Retina (tissue), 1 donor: ENCODE measurements at regions not wholly inside any gene's neighbourhood (a gene's known extent, or its start where the extent isn't known, plus 50 kb on each side); places are given as distances from the start of the nearest gene placed in this dataset.

Source experiments
- DNase-seq: peaks from one replicate; pipeline ENCODE4 v3.0.0-alpha.2; 2016

- DNase-seq: no peak
These were observed 106.8 kb downstream of the ZBTB18 start for GRCh38 chr1:244157731-244158438.

- DNase-seq: no peak
These were observed 108.6 kb downstream of the ZBTB18 start for GRCh38 chr1:244159646-244160045.

GRCh38 chr1:244160455-244161235 is 109.6 kb downstream of the ZBTB18 start:
- no peak for DNase-seq

GRCh38 chr1:244161236-244161510 is 110.1 kb downstream of the ZBTB18 start:
- peak; percentile 33 for DNase-seq

- DNase-seq: no peak
These were observed 111.9 kb downstream of the ZBTB18 start for GRCh38 chr1:244162786-244163530.

- DNase-seq: no peak
These were observed 112.9 kb downstream of the ZBTB18 start for GRCh38 chr1:244163861-244164510.

- no peak for DNase-seq
These were observed 113.4 kb downstream of the ZBTB18 start for GRCh38 chr1:244164511-244164890.

- DNase-seq: no peak
These were observed 113.9 kb downstream of the ZBTB18 start for GRCh38 chr1:244165021-244165420.

- DNase-seq: no peak
These were observed 114.6 kb downstream of the ZBTB18 start for GRCh38 chr1:244165701-244166100.

GRCh38 chr1:244171241-244171985 is 120.3 kb downstream of the ZBTB18 start:
- no peak for DNase-seq

GRCh38 chr1:244173240-244173639 is 122.2 kb downstream of the ZBTB18 start:
- DNase-seq: no peak

- DNase-seq: no peak
These were observed 122.7 kb downstream of the ZBTB18 start for GRCh38 chr1:244173769-244174168.

GRCh38 chr1:244174922-244175521 is 123.9 kb downstream of the ZBTB18 start:
- DNase-seq: no peak

GRCh38 chr1:244176201-244176600 is 125.1 kb downstream of the ZBTB18 start:
- no peak for DNase-seq

GRCh38 chr1:244180256-244180655 is 129.2 kb downstream of the ZBTB18 start:
- no peak for DNase-seq

GRCh38 chr1:244181867-244182266 is 130.8 kb downstream of the ZBTB18 start:
- peak; percentile 75 for DNase-seq

GRCh38 chr1:244183037-244183436 is 132.0 kb downstream of the ZBTB18 start:
- no peak for DNase-seq

- no peak for DNase-seq
These were observed 135.3 kb downstream of the ZBTB18 start for GRCh38 chr1:244186372-244186771.

GRCh38 chr1:244187310-244187709 is 136.2 kb downstream of the ZBTB18 start:
- no peak for DNase-seq

GRCh38 chr1:244191581-244191980 is 140.5 kb downstream of the ZBTB18 start:
- DNase-seq: no peak

- no peak for DNase-seq
These were observed 141.2 kb downstream of the ZBTB18 start for GRCh38 chr1:244192325-244192724.
